Psoas muscle (tissue), 7 donors: ENCODE measurements at regions not wholly inside any gene's neighbourhood (a gene's known extent, or its start where the extent isn't known, plus 50 kb on each side); places are given as distances from the start of the nearest gene placed in this dataset.

Source experiments
- ATAC-seq, 4 donors: fragments of 200-7000 bp; cut with Tn5 transposase; one replicate each; pipeline ENCODE4 v1.9.1; 2020; ENCODE audit warnings: moderate library complexity in 3 of 4, mild to moderate bottlenecking in 2 of 4
- DNase-seq, 2 donors: peaks; one replicate each; pipeline ENCODE4 v3.0.0-alpha.2; 2020
- H3K27ac ChIP-seq: fragments of 200-600 bp; one replicate; pipeline ENCODE4 v1.8.0; 2022
- H3K27me3 ChIP-seq, 3 donors: fragments of 200-600 bp in 1 of 3; one replicate each; pipeline versions ENCODE4 v1.6.1 to v1.8.0; 2013 to 2022; ENCODE audit warnings: low read length in 2 of 3, mild to moderate bottlenecking in 2 of 3, moderate library complexity in 1 of 3; ENCODE audit not compliant: insufficient read depth in 3 of 3
- H3K36me3 ChIP-seq, 2 donors: fragments of 200-600 bp in 1 of 2; one replicate each; pipeline versions ENCODE4 v1.6.1 to v1.8.0; 2013 to 2022; ENCODE audit warnings: low read depth in 1 of 2, mild to moderate bottlenecking in 1 of 2, moderate library complexity in 1 of 2; ENCODE audit not compliant: insufficient read depth in 1 of 2
- H3K4me1 ChIP-seq: fragments of 200-600 bp; one replicate; pipeline ENCODE4 v1.8.0; 2022
- H3K4me3 ChIP-seq: fragments of 200-600 bp; one replicate; pipeline ENCODE4 v1.8.0; 2022; ENCODE audit warnings: mild to moderate bottlenecking
- H3K9me3 ChIP-seq: fragments of 200-600 bp; one replicate; pipeline ENCODE4 v1.8.0; 2022
- CTCF ChIP-seq: fragments of 200-600 bp; IDR thresholded peaks from one replicate; pipeline ENCODE4 v1.8.0; 2022; ENCODE audit warnings: antibody characterized with exemption
- WGBS, 3 donors: extraction: QIAGEN DNeasy Blood & Tissue Kit; methylation state at CpG; one replicate each; pipeline versions ENCODE4 v1.1.6 to v1.1.7; 2013; 5-methylcytosine and 5-hydroxymethylcytosine counted together
- intact Hi-C, 2 donors: fragments of 100-400 bp; cut with DNase I; formaldehyde crosslinking; loops; one replicate each; pipeline versions ENCODE4 v1.11.0 to v1.14.2; 2022
- donor health status: healthy with polysubstance abuse.
- donor health status: DM: no; HTN: no; CAD: no; lungs with moderate emphysema.
- donor health status: Bipolar disorder and iron deficiency.
- donor health status: healthy.
- donor health status: DM: yes; HTN: yes; CAD: no.
- donor health status: DM: no; HTN: no; CAD: no.
- donor health status: DM: yes; HTN: yes; CAD: no.

- Histone ChIP-seq H3K4me1 (peaks cover 4% of the 10 kb centered on the region), H3K27ac (no peak overlapping the region), H3K27me3 (peaks cover 0 to 3% (median 0%) of the 10 kb centered on the region in 3 donors), H3K9me3 (no peaks in the 10 kb centered on the region), H3K4me3 (no peak overlapping the region), H3K36me3 (no peaks in the 10 kb centered on the region)
- DNase-seq (no peak), ATAC-seq (no peak)
- no peak for TF ChIP-seq CTCF
- 93 to 99% (median 96%) methylated on average over 13 of the region's 13 CpGs for WGBS, 3 donors
- intact Hi-C loops: no loop called here
These were observed 66.5 kb upstream of the CTBP2 start for GRCh38 chr10:125226823-125227222.

- ATAC-seq (no peak), DNase-seq (no peak)
- Histone ChIP-seq H3K4me3 (no peak overlapping the region), H3K4me1 (no peaks in the 10 kb centered on the region), H3K36me3 (no peaks in the 10 kb centered on the region), H3K9me3 (no peaks in the 10 kb centered on the region), H3K27me3 (peaks cover 0 to 4% (median 0%) of the 10 kb centered on the region in 3 donors), H3K27ac (no peak overlapping the region)
- 88 to 89% (median 88%) methylated on average over 7 of the region's 7 CpGs for WGBS, 3 donors
- TF ChIP-seq CTCF: no peak
- intact Hi-C loops: no loop called here
These were observed 65.6 kb upstream of the CTBP2 start for GRCh38 chr10:125226005-125226404.

DNA sequence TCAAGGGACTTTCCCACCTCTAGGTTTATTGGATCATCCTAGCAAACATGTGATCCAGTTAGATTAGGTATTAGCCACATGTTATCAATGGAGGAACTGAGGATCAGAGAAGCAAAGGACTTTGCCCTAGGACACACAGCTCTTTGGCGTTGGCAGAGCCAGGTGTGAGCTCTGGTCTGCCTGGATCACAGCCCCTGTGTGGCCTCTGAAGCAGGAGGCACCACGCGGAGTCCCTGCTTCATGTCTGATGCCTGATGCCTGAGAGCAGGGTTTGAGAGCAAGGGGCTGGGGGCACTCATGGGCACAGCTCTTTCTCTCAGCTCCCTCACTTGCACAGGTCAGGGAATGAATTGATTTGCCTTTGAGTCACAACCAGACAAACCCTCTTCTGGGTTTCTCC is 64.7 kb upstream of the CTBP2 start:
- ATAC-seq (no peak), DNase-seq (no peak)
- 76 to 82% (median 82%) methylated on average over 3 of the region's 3 CpGs for WGBS, 3 donors
- H3K9me3 ChIP-seq: no peaks in the 10 kb centered on the region
- H3K27ac ChIP-seq: no peak overlapping the region
- no peak for TF ChIP-seq CTCF
- H3K27me3 ChIP-seq: peaks cover 0 to 4% (median 0%) of the 10 kb centered on the region in 3 donors
- no peaks in the 10 kb centered on the region for H3K4me1 ChIP-seq
- H3K4me3 ChIP-seq: no peak overlapping the region
- H3K36me3 ChIP-seq: no peaks in the 10 kb centered on the region
- intact Hi-C loops: no loop called here

- no peak for TF ChIP-seq CTCF
- H3K36me3 ChIP-seq: no peaks in the 10 kb centered on the region
- H3K4me1 ChIP-seq: no peaks in the 10 kb centered on the region
- WGBS, 3 donors: 66 to 74% (median 70%) methylated on average over 16 of the region's 16 CpGs
- DNase-seq (no peak), ATAC-seq (no peak)
- no peak overlapping the region for H3K27ac ChIP-seq
- intact Hi-C loops: no loop called here
- H3K27me3 ChIP-seq: peaks cover 0 to 4% (median 0%) of the 10 kb centered on the region in 3 donors
- H3K9me3 ChIP-seq: no peaks in the 10 kb centered on the region
- no peak overlapping the region for H3K4me3 ChIP-seq
These were observed 62.3 kb upstream of the CTBP2 start for GRCh38 chr10:125222515-125223308.

GRCh38 chr10:125221716-125222115 is 61.4 kb upstream of the CTBP2 start:
- H3K27ac ChIP-seq: no peak overlapping the region
- no peaks in the 10 kb centered on the region for H3K9me3 ChIP-seq
- WGBS, 3 donors: 71 to 83% (median 76%) methylated on average over 8 of the region's 8 CpGs
- no peaks in the 10 kb centered on the region for H3K4me1 ChIP-seq
- ATAC-seq (no peak), DNase-seq (no peak)
- peaks cover 0 to 4% (median 0%) of the 10 kb centered on the region in 3 donors for H3K27me3 ChIP-seq
- no peak for TF ChIP-seq CTCF
- intact Hi-C loops: no loop called here
- no peak overlapping the region for H3K4me3 ChIP-seq
- no peaks in the 10 kb centered on the region for H3K36me3 ChIP-seq
